ENCODE measurements at regions not wholly inside any gene's neighbourhood (a gene's known extent, or its start where the extent isn't known, plus 50 kb on each side); places are given as distances from the start of the nearest gene placed in this dataset.

DNA sequence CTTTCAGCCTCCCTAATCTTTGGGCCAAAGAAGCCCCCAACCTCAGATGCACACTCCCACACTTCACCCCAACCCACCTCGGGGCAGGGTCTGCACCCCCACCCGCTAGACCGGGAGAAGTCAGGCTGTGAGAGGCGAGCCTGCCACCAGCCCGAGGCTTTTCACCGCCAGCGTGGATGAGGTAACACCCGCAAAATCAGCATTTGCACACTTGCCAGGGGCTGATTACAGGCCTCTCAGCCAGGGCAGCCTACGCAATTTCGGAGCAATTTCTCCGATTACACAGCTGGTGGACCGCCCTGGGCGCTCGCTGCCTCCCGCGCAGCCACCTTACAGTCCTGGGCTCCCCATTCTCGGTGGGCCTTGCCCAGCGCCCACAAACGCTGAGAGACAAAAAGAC lies 68.5 kb downstream of the FOXD1 start:
- TF ChIP-seq, protein P1, sequence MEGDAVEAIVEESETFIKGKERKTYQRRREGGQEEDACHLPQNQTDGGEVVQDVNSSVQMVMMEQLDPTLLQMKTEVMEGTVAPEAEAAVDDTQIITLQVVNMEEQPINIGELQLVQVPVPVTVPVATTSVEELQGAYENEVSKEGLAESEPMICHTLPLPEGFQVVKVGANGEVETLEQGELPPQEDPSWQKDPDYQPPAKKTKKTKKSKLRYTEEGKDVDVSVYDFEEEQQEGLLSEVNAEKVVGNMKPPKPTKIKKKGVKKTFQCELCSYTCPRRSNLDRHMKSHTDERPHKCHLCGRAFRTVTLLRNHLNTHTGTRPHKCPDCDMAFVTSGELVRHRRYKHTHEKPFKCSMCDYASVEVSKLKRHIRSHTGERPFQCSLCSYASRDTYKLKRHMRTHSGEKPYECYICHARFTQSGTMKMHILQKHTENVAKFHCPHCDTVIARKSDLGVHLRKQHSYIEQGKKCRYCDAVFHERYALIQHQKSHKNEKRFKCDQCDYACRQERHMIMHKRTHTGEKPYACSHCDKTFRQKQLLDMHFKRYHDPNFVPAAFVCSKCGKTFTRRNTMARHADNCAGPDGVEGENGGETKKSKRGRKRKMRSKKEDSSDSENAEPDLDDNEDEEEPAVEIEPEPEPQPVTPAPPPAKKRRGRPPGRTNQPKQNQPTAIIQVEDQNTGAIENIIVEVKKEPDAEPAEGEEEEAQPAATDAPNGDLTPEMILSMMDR (optimal IDR thresholded peaks at IDR 0.05 in 1 of 3, IDR thresholded peaks at IDR 0.05 in 1 of 3, conservative IDR thresholded peaks at IDR 0.05 in 1 of 3; ENCODE audit: extremely low read depth in 1 of 3, insufficient read depth in 2 of 3, low read length in 3 of 3), result no peak
- no peak for TF ChIP-seq EZH2 (IDR thresholded peaks at IDR 0.05; ENCODE audit: low read length)
